ENCODE measurements at regions not wholly inside any gene's neighbourhood (a gene's known extent, or its start where the extent isn't known, plus 50 kb on each side); places are given as distances from the start of the nearest gene placed in this dataset.

DNA sequence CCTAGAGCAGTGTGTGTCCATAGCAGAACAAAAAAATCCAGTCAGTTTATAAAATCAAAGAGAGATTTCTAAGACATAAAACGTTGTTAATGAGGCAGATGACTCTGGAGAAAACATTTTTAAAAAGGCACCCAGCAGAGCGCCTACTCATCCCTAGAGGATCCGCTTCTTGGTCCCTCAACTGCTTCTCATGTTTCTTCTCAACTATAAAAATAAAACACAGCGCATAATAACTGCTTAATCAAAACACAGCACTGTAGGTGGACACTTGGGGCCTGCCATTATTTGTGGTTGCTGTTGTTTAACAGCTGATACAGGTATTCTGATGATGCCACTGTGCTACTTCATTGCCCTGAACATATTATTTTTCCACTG lies 347.9 kb downstream of the FGF9 start:
- Histone ChIP-seq H3K36me3 (ENCODE audit: control insufficient read depth in 1 of 2, insufficient read depth in 2 of 2, low read length in 2 of 2) (no peaks in the 10 kb centered on the region), H3K4me3 (ENCODE audit: low read depth, low read length) (no peak overlapping the region), H3K27me3 (ENCODE audit: insufficient read depth, low read length) (no peaks in the 10 kb centered on the region), H3K4ac (ENCODE audit: low read depth, low read length) (no peak overlapping the region), H2BK5ac (ENCODE audit: low read depth, low read length, poor library complexity) (no peak overlapping the region), H4K91ac (ENCODE audit: low read depth, low read length) (no peak overlapping the region), H2BK120ac (ENCODE audit: insufficient read depth, low read length, poor library complexity) (no peak overlapping the region), H2AK5ac (ENCODE audit: low read length) (no peak overlapping the region), H3K9me3 (ENCODE audit: insufficient read depth, low read depth, low read length) (no peaks in the 10 kb centered on the region), H4K12ac (ENCODE audit: low read depth, low read length) (no peak overlapping the region), H3K4me1 (ENCODE audit: control insufficient read depth in 1 of 2, insufficient read depth in 2 of 2, low read length in 2 of 2) (peaks cover 0 to 4% of the 10 kb centered on the region in 2 experiments), H3K79me2 (ENCODE audit: control insufficient read depth, insufficient read depth, low read length, poor library complexity) (no peaks in the 10 kb centered on the region), H2AFZ (ENCODE audit: insufficient read depth, low read length, poor library complexity) (no peak overlapping the region), H3K18ac (ENCODE audit: low read length) (no peak overlapping the region), H3K4me2 (ENCODE audit: low read length) (no peak overlapping the region), H3K79me1 (ENCODE audit: low read length) (no peaks in the 10 kb centered on the region), H3K14ac (ENCODE audit: low read length) (no peak overlapping the region), H3K23ac (ENCODE audit: low read length) (no peak overlapping the region), H2BK12ac (ENCODE audit: low read length) (no peak overlapping the region), H3K27ac (ENCODE audit: low read depth, low read length) (no peak overlapping the region), H4K8ac (ENCODE audit: low read depth, low read length) (no peak overlapping the region), H3K9ac (ENCODE audit: low read length) (no peak overlapping the region)
- no peak for DNase-seq
- WGBS (ENCODE audit: extremely low coverage, insufficient coverage, insufficient read length), result no CpG with 5 or more reads among the region's 4 CpGs

DNA sequence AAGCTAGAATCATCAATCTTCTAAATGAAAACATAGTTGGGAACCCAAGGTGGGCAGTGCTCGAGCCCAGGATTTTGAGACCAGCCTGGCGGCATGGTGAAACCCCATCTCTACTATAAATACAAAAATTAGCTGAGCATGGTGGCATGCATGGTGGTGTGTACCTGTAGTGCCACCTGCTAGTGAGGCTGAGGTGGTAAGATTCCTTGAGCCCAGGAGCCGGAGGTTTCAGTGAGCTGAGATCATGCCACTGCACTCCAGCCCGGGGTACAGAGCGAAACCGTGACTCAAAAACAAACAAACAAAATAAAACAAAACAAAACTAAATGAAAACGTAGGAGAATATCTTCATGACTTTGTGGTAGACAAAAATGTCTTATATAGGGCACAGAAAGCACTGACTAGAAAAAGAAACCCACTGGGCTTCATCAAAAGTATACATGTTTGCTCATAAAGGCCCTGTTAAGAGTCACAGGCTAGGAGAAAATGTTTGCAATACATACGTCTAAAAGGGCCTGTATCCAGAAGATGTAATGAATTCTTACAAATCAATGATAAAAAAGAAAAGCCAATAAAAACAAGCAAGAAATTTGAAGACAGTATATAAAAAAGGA lies 353.6 kb downstream of the FGF9 start:
- no CpG with 5 or more reads among the region's 8 CpGs for WGBS (ENCODE audit: extremely low coverage, insufficient coverage, insufficient read length)
- no peaks in the 10 kb centered on the region for H3K79me1 ChIP-seq (ENCODE audit: low read length)
- no peaks in the 10 kb centered on the region for H3K9me3 ChIP-seq (ENCODE audit: insufficient read depth, low read depth, low read length)
- no peaks in the 10 kb centered on the region for H3K27me3 ChIP-seq (ENCODE audit: insufficient read depth, low read length)
- peaks cover 0 to 1% of the 10 kb centered on the region in 2 experiments for H3K4me1 ChIP-seq (ENCODE audit: control insufficient read depth in 1 of 2, insufficient read depth in 2 of 2, low read length in 2 of 2)
- H3K27ac ChIP-seq (ENCODE audit: low read depth, low read length), result no peak overlapping the region
- H2BK12ac ChIP-seq (ENCODE audit: low read length), result no peak overlapping the region
- no peak overlapping the region for H4K8ac ChIP-seq (ENCODE audit: low read depth, low read length)
- no peak overlapping the region for H3K14ac ChIP-seq (ENCODE audit: low read length)
- H4K91ac ChIP-seq (ENCODE audit: low read depth, low read length), result no peak overlapping the region
- no peak overlapping the region for H3K4ac ChIP-seq (ENCODE audit: low read depth, low read length)
- no peak overlapping the region for H2BK5ac ChIP-seq (ENCODE audit: low read depth, low read length, poor library complexity)
- no peak overlapping the region for H3K23ac ChIP-seq (ENCODE audit: low read length)
- no peak overlapping the region for H2AK5ac ChIP-seq (ENCODE audit: low read length)
- H2BK120ac ChIP-seq (ENCODE audit: insufficient read depth, low read length, poor library complexity), result no peak overlapping the region
- H3K18ac ChIP-seq (ENCODE audit: low read length), result no peak overlapping the region
- DNase-seq, result no peak
- no peak overlapping the region for H4K12ac ChIP-seq (ENCODE audit: low read depth, low read length)
- no peak overlapping the region for H2AFZ ChIP-seq (ENCODE audit: insufficient read depth, low read length, poor library complexity)
- no peak overlapping the region for H3K4me3 ChIP-seq (ENCODE audit: low read depth, low read length)
- H3K79me2 ChIP-seq (ENCODE audit: control insufficient read depth, insufficient read depth, low read length, poor library complexity), result no peaks in the 10 kb centered on the region
- no peak overlapping the region for H3K4me2 ChIP-seq (ENCODE audit: low read length)
- no peak overlapping the region for H3K9ac ChIP-seq (ENCODE audit: low read length)
- H3K36me3 ChIP-seq (ENCODE audit: control insufficient read depth in 1 of 2, insufficient read depth in 2 of 2, low read length in 2 of 2), result no peaks in the 10 kb centered on the region

DNA sequence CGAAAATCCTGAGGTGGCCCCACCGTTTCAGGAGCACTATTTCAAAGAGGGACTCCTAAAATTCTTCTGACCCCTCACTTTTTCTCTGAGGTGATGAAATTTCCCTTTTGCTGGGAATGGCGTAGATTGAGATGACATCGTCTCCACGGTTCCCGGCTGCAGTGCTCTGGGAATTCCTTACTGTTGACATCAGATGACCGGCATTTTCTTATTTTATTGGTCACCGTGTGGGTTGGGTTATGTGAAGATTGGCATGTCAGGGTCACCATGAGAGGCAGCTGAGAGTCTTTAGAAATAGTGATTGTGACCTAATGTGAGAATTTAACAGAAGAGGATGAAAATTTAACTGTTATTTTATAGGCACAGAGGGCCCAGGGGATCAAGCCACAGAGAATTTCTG lies 356.7 kb downstream of the FGF9 start:
- Histone ChIP-seq H3K79me2 (ENCODE audit: control insufficient read depth, insufficient read depth, low read length, poor library complexity) (no peaks in the 10 kb centered on the region), H2BK12ac (ENCODE audit: low read length) (peak overlapping the region; percentile 30), H3K4ac (ENCODE audit: low read depth, low read length) (no peak overlapping the region), H3K4me2 (ENCODE audit: low read length) (no peak overlapping the region), H3K14ac (ENCODE audit: low read length) (no peak overlapping the region), H4K8ac (ENCODE audit: low read depth, low read length) (no peak overlapping the region), H3K4me3 (ENCODE audit: low read depth, low read length) (no peak overlapping the region), H4K91ac (ENCODE audit: low read depth, low read length) (no peak overlapping the region), H4K12ac (ENCODE audit: low read depth, low read length) (no peak overlapping the region), H3K9me3 (ENCODE audit: insufficient read depth, low read depth, low read length) (no peaks in the 10 kb centered on the region), H3K79me1 (ENCODE audit: low read length) (no peaks in the 10 kb centered on the region), H3K23ac (ENCODE audit: low read length) (no peak overlapping the region), H3K4me1 (ENCODE audit: control insufficient read depth in 1 of 2, insufficient read depth in 2 of 2, low read length in 2 of 2) (peaks cover 0 to 1% of the 10 kb centered on the region in 2 experiments), H2AK5ac (ENCODE audit: low read length) (no peak overlapping the region), H2BK120ac (ENCODE audit: insufficient read depth, low read length, poor library complexity) (no peak overlapping the region), H3K36me3 (ENCODE audit: control insufficient read depth in 1 of 2, insufficient read depth in 2 of 2, low read length in 2 of 2) (no peaks in the 10 kb centered on the region), H3K27ac (ENCODE audit: low read depth, low read length) (no peak overlapping the region), H2AFZ (ENCODE audit: insufficient read depth, low read length, poor library complexity) (no peak overlapping the region), H3K18ac (ENCODE audit: low read length) (no peak overlapping the region), H3K9ac (ENCODE audit: low read length) (no peak overlapping the region), H3K27me3 (ENCODE audit: insufficient read depth, low read length) (no peaks in the 10 kb centered on the region), H2BK5ac (ENCODE audit: low read depth, low read length, poor library complexity) (no peak overlapping the region)
- no CpG with 5 or more reads among the region's 8 CpGs for WGBS (ENCODE audit: extremely low coverage, insufficient coverage, insufficient read length)
- DNase-seq, result peak in 1 of 2 donors; percentile 72

DNA sequence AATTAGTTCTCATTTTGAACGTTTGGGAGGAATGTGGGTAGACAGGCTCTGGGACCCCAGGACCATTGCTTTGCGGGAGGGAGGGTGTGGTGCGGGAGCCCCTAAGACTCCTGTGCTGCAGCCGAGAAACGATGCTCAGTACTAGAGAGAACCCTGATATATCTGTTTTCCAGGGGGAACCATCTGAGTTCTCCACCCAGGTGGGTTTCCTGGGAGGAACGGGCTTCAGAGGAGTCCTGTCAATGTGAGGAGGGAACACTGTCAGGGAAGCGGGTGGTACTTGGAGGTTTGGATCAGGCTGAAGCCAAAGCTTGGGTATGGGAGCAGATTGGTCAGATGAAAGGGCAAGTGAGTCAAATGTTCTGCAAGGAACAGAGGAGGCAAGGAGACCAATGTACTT lies 358.0 kb downstream of the FGF9 start:
- Histone ChIP-seq H2BK120ac (ENCODE audit: insufficient read depth, low read length, poor library complexity) (no peak overlapping the region), H3K79me2 (ENCODE audit: control insufficient read depth, insufficient read depth, low read length, poor library complexity) (no peaks in the 10 kb centered on the region), H3K27ac (ENCODE audit: low read depth, low read length) (no peak overlapping the region), H3K4ac (ENCODE audit: low read depth, low read length) (no peak overlapping the region), H4K8ac (ENCODE audit: low read depth, low read length) (no peak overlapping the region), H3K36me3 (ENCODE audit: control insufficient read depth in 1 of 2, insufficient read depth in 2 of 2, low read length in 2 of 2) (no peaks in the 10 kb centered on the region), H3K14ac (ENCODE audit: low read length) (no peak overlapping the region), H3K4me1 (ENCODE audit: control insufficient read depth in 1 of 2, insufficient read depth in 2 of 2, low read length in 2 of 2) (peaks cover 0 to 1% of the 10 kb centered on the region in 2 experiments), H3K79me1 (ENCODE audit: low read length) (no peaks in the 10 kb centered on the region), H2AK5ac (ENCODE audit: low read length) (no peak overlapping the region), H3K9me3 (ENCODE audit: insufficient read depth, low read depth, low read length) (no peaks in the 10 kb centered on the region), H2AFZ (ENCODE audit: insufficient read depth, low read length, poor library complexity) (no peak overlapping the region), H3K23ac (ENCODE audit: low read length) (no peak overlapping the region), H3K4me2 (ENCODE audit: low read length) (no peak overlapping the region), H3K18ac (ENCODE audit: low read length) (no peak overlapping the region), H3K27me3 (ENCODE audit: insufficient read depth, low read length) (no peaks in the 10 kb centered on the region), H4K91ac (ENCODE audit: low read depth, low read length) (no peak overlapping the region), H3K9ac (ENCODE audit: low read length) (no peak overlapping the region), H4K12ac (ENCODE audit: low read depth, low read length) (no peak overlapping the region), H3K4me3 (ENCODE audit: low read depth, low read length) (no peak overlapping the region), H2BK12ac (ENCODE audit: low read length) (no peak overlapping the region), H2BK5ac (ENCODE audit: low read depth, low read length, poor library complexity) (no peak overlapping the region)
- DNase-seq, result no peak
- WGBS (ENCODE audit: extremely low coverage, insufficient coverage, insufficient read length), result no CpG with 5 or more reads among the region's 7 CpGs
